ENCODE measurements at regions not wholly inside any gene's neighbourhood (a gene's known extent, or its start where the extent isn't known, plus 50 kb on each side); places are given as distances from the start of the nearest gene placed in this dataset.

GRCh38 chr4:65976287-65976686 lies 306.0 kb upstream of the EPHA5 start:
- Histone ChIP-seq H2AFZ (ENCODE audit: low read depth) (no peak overlapping the region), H3K4me3 (ENCODE audit: low read depth in 2 of 2, low read length in 1 of 2) (no peak overlapping the region), H3K36me3 (replicated peaks in 1 of 2; ENCODE audit: control insufficient read depth in 1 of 2, insufficient read depth in 2 of 2, low read length in 1 of 2) (no peaks in the 10 kb centered on the region), H3K27me3 (ENCODE audit: insufficient read depth) (no peaks in the 10 kb centered on the region), H3K4me2 (no peak overlapping the region), H3K9ac (no peak overlapping the region), H3F3A (replicated peaks; ENCODE audit: insufficient read depth) (no peaks in the 10 kb centered on the region), H3K9me2 (no peaks in the 10 kb centered on the region), H4K20me1 (ENCODE audit: insufficient read depth) (no peaks in the 10 kb centered on the region), H3K27ac (ENCODE audit: low read depth in 2 of 2, low read length in 1 of 2) (no peak overlapping the region), H3K9me3 (no peaks in the 10 kb centered on the region), H3K4me1 (ENCODE audit: control insufficient read depth in 1 of 2, insufficient read depth in 2 of 2, low read depth in 1 of 2, low read length in 1 of 2) (no peaks in the 10 kb centered on the region), H3K79me2 (ENCODE audit: insufficient read depth) (no peaks in the 10 kb centered on the region)
- DNase-seq, result no peak
- ChIA-PET CTCF (no interaction called here), POLR2A (no interaction called here)
- 17% methylated on average over 2 of the region's 2 CpGs for WGBS (ENCODE audit: low lambda C conversion rate)
- TF ChIP-seq YY1 (IDR thresholded peaks at IDR 0.05; ENCODE audit: low read depth) (no peak), RXRA (IDR thresholded peaks at IDR 0.05; ENCODE audit: borderline replicate concordance, low read depth) (no peak), CHD2 (IDR thresholded peaks at IDR 0.05; ENCODE audit: low read length, partially characterized antibody) (no peak), MEF2A (IDR thresholded peaks at IDR 0.05; ENCODE audit: borderline replicate concordance, low read depth) (no peak)

GRCh38 chr4:65973186-65973585 lies 302.9 kb upstream of the EPHA5 start:
- CTCF ChIA-PET, result no interaction called here
- Histone ChIP-seq H3K9ac (no peak overlapping the region), H3K9me3 (no peaks in the 10 kb centered on the region), H3K4me2 (no peak overlapping the region), H3F3A (replicated peaks; ENCODE audit: insufficient read depth) (no peaks in the 10 kb centered on the region), H3K36me3 (replicated peaks in 1 of 2; ENCODE audit: control insufficient read depth in 1 of 2, insufficient read depth in 2 of 2, low read length in 1 of 2) (no peaks in the 10 kb centered on the region), H2AFZ (ENCODE audit: low read depth) (no peak overlapping the region), H3K4me3 (ENCODE audit: low read depth in 2 of 2, low read length in 1 of 2) (no peak overlapping the region), H3K79me2 (ENCODE audit: insufficient read depth) (no peaks in the 10 kb centered on the region), H4K20me1 (ENCODE audit: insufficient read depth) (no peaks in the 10 kb centered on the region), H3K9me2 (no peaks in the 10 kb centered on the region), H3K27ac (ENCODE audit: low read depth in 2 of 2, low read length in 1 of 2) (no peak overlapping the region), H3K27me3 (ENCODE audit: insufficient read depth) (no peaks in the 10 kb centered on the region), H3K4me1 (ENCODE audit: control insufficient read depth in 1 of 2, insufficient read depth in 2 of 2, low read depth in 1 of 2, low read length in 1 of 2) (no peaks in the 10 kb centered on the region)
- no peak for TF ChIP-seq REST (IDR thresholded peaks at IDR 0.05; ENCODE audit: low read depth, low read length)
- no peak for TF ChIP-seq ELF1 (IDR thresholded peaks at IDR 0.05)
- TF ChIP-seq MEF2A (IDR thresholded peaks at IDR 0.05; ENCODE audit: borderline replicate concordance, low read depth), result no peak
- no peak for TF ChIP-seq GATA2 (CRISPR knock-in tag; IDR thresholded peaks at IDR 0.05)
- TF ChIP-seq GABPA (IDR thresholded peaks at IDR 0.05; ENCODE audit: low read depth), result no peak
- TF ChIP-seq NFIC (IDR thresholded peaks at IDR 0.05; ENCODE audit: borderline replicate concordance), result no peak
- TF ChIP-seq USF1 (IDR thresholded peaks at IDR 0.05; ENCODE audit: borderline replicate concordance, low read depth), result no peak
- TF ChIP-seq RFX5 (IDR thresholded peaks at IDR 0.05; ENCODE audit: low read length), result no peak
- no peak for TF ChIP-seq POLR2AphosphoS5 (IDR thresholded peaks at IDR 0.05; ENCODE audit: low read depth, low read length)
- TF ChIP-seq SIN3A (IDR thresholded peaks at IDR 0.05; ENCODE audit: borderline replicate concordance, low read depth, low read length), result no peak
- TF ChIP-seq JUND (IDR thresholded peaks at IDR 0.05), result no peak
- TF ChIP-seq TCF12 (IDR thresholded peaks at IDR 0.05), result no peak
- TF ChIP-seq PBX3 (IDR thresholded peaks at IDR 0.05), result no peak
- no peak for TF ChIP-seq CHD2 (IDR thresholded peaks at IDR 0.05; ENCODE audit: low read length, partially characterized antibody)
- no peak for TF ChIP-seq YY1 (IDR thresholded peaks at IDR 0.05; ENCODE audit: low read depth)
- no peak for TF ChIP-seq CTCF (IDR thresholded peaks at IDR 0.05)
- TF ChIP-seq TEAD4 (IDR thresholded peaks at IDR 0.05; ENCODE audit: borderline replicate concordance, insufficient read depth), result no peak
- POLR2A ChIA-PET, result no interaction called here
- DNase-seq, result no peak
- 18% methylated on average over 9 of the region's 9 CpGs for WGBS (ENCODE audit: low lambda C conversion rate)

Data from SK-N-SH (cell line).